GM18517 (cell line): ENCODE measurements at regions not wholly inside any gene's neighbourhood (a gene's known extent, or its start where the extent isn't known, plus 50 kb on each side); places are given as distances from the start of the nearest gene placed in this dataset.
"Not testable (repeated sequence)": the region's sequence is repeated elsewhere in the genome, so short reads cannot be mapped to it uniquely, and the experiment has no call there.

Experiments used
- ATAC-seq: cut with Tn5 transposase; IDR thresholded peaks from one replicate; pipeline ENCODE4 v1.9.1; 2021; ENCODE audit warnings: mild to moderate bottlenecking, moderate library complexity; ENCODE audit not compliant: unreplicated experiment

DNA sequence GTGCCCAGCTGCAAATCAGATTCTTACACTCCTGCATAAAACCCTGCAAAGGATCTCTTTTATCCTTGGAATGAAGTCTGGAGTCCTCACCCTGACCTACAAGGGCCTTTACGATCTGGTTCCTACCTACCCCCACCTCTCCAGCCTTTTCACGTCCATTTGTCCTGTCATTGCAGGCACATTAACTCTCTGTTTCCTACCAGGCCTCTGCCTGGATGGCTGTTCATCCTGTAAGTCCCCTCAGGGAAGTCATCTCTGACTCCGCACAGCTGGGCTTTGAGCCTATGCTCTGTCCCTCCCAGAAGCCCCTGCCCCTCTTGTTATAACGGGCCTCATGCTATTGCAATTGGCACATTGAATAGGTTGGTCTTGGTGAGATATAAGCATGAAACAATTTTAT, 96.8 kb upstream of the USP24 start:
- no peak for ATAC-seq

DNA sequence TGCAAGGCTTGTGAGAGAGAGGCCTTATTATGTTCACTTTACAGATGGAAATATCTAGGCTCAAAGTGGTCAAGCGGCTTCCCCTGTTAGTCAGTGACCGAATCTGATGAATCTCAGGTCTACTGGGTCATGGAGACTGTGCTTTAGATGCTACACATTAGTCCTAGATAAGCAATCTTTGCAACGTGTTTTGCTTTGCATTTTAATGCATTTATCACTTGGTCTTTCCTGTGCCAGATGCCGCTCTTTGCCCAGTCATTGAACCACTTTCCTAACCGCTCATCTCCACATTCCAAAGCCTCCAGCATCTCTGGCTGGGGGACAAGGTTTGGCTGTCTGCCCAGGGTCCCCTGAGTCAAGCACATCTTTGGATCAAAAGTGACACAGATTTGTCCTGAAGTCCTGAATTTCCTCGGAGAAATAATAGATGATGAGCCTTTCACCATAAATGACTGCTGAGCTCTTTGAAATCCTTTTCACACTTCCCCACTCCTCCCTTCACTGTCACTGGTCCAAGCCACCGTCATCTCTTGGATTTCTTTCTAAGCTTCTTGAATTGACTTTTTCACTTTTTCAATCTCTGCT, 96.0 kb upstream of the USP24 start:
- ATAC-seq: no peak

DNA sequence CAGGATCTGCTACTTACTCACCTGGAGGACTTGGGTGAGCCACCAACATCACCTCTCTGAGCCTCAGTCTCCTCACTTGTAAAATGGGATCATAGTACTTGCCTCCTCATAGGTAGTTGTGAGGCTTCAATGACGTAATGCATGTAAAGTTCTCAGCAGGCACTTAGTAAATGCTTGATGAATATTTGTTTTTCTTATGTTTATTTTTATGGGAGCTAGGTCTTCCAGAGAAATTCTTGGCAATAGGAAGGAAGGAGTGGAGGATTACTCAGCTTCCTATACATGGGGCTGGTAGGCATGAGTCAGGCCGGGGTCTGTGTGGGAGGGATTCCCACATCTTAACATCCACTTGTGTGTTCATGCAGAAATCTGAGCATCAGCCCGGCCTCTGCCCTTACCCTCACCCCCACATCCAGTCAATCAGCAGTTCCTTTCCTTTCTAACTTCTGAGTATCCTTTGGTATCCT, 95.4 kb upstream of the USP24 start:
- ATAC-seq: no peak

DNA sequence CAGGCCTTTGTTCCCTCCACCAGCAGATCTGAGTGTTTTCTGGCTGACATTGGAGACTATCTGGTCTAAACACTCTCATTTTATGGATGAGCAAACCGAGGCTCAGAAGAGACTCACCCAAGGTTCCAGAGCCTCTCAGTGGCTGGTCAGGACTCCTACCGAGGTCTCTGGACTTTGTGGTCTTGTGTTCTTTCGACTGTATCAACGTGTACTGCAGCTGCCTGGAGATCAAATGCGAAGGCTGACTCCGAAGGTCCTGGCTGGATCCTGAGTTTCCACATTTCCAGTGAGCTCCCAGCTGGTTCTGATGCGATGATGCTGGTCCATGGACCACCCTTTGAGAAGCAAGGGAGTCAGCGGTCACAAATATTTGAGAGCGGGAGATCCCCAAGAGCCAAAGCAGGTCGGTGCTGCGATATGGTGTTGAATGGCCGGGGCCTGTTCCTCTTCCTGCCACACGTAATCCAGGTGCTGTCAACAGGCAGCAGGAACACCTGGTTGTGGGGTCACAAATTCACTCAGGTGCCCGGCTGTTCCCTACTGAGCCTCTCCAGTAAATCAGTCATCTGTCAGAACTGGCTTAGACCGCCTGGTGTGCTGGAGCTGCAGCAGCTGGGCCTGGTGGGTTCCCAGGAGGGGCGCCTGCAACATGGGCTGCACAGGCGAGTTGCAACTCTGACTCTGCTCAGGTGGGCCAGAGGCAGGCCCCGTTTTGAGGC, 94.8 kb upstream of the USP24 start:
- no peak for ATAC-seq

DNA sequence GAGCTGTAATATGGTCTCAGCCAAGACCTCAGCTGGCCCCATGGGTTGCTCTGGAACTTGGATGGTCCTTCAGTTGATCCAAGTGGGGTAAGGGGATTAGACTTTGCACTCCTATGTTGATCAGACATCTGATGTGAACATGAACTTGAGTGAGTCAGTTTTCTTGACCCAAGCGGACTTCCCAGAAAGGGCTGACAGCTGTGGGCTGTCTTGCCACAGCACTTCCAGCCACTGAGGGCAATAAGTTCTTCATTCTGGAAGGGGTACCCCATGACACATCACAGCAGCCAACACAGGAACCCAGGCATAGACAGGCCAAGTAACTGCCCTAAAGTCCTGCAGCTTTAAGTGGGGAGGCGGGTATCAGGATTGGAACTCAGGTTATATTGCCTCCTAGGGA, 93.9 kb upstream of the USP24 start:
- ATAC-seq: no peak

DNA sequence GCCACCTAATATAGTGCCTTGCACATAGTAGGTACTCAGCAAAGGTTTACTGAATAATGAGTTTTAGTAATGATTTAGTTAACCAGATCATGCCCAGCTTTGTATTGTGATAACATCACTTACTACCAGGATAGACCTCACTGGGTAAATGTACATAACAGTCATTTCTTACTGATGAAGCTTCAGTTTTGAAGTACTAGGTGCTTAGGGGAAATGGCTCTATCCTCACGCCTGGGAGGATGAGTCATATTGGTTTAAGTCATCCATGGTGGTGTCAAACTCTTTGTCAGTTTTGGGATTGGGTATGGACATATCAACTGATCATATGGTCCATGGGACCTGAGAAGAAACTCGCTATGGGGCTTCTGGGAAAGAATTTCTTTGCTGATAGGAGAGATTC, 90.6 kb upstream of the USP24 start:
- ATAC-seq: no peak

DNA sequence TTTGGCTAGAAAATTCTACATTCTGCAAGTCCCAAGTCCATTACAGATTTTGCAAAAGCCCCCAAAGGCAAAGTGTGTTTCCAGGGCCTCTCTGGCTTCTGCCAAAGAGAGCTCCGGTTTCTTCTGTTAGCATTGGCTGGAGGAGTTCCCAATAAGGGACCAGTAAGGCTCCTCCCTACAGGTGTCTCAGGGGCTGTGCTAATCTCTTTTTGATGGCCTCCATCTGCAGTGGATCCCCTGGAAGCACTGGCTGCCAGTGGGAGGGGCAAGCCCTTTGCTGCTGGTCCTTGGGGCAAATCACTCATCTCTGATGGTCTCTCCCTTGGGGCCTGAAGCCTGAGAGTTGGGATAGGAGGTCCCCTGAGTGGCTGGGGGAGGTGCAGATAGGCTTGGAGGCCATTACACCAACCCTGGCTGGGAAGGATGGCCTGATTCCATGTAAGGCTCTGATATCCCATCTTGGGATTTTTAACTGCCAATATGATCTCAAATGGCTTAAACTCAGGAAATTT, 89.1 kb upstream of the USP24 start:
- ATAC-seq: no peak

DNA sequence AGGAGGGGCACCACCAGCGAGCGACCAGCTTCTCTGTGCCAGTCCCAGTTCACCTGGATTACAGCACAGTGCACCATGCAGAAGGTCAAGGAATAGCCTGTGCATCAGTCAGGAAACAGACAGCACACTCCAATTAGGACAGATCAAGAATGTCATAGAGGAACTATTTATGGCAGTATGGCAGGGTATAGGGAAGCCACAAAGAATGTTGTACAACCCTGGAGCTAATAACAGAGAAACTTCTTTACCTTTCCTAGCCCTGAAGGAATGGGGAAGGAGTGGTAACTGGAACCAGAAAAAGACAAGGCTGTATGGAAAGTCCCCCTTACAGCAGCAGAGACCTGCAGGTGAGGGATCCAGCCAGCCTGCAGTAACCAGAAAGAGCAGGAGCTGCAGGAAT, 87.8 kb upstream of the USP24 start:
- ATAC-seq: no peak

DNA sequence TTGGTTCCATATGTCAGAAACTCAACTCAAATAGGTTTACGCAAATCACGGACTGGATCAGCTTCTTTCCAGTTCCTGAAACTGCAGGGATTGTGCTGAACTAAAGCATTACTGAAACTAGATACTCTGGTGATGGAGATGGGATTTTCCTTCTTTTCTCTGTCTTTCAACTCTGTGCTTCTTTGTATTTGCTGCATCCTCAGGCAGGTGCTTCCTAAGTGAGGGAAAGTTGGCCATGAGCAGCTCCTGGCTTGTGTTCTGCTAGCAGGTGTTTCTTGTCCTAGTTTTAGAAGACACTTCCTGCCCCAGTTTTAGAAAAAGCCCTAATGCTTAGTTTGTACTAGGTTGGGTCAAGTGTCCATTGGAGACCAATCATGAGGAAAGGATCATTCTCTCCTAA, 86.7 kb upstream of the USP24 start:
- no peak for ATAC-seq

DNA sequence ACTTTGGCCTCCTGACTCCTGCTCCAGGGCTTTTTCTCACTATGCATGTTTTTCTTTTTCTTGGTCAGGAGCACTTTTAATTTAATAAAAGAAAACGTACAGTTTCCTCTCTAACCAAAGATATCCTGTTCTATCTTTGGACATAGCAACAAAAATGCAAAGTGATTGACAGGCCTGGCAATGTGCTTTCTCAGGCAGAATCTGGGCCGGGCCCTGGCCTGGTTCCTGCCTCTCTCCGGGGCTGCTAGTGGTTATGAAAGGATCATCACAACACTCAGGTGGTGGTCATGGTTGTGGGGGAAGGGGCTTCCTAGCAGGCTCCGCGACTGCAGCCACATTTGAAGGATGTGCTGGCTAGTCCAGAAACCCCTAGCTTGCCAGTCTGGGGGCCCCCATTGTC, 85.8 kb upstream of the USP24 start:
- no peak for ATAC-seq

DNA sequence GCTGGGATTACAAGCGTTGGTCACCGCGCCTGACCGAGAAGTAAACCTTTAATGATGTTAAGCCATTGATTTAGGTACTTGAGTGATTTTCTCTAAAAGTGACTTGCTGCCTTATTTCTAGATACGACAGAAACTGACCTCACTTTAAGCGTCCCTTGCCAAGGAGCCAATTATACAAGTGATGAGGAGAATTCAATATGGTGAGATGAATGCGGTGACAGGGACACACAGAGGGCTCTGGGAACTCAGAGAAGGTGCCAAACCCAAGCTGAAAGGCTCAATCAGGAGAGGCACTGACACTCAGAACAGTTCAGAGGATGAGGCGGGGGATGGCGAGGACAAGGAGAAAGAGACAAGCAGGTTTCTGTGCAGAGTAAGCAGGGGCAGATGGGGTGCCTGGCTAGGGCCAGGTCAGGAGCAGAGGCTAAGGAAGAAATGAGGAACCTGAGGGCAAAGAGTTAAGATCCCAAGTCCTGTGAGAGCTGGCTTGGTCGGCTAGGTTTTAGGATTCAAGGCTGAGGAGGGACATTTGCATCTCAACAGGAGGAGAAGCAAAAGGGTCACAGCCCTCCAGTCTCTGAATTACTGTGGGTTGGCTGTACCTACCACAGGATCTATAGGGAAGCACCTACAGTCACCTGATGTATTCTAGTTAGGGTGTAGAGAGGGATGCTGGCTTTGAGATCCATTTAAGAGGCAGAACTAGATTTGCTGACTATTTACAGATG, 83.2 kb upstream of the USP24 start:
- ATAC-seq: no peak

DNA sequence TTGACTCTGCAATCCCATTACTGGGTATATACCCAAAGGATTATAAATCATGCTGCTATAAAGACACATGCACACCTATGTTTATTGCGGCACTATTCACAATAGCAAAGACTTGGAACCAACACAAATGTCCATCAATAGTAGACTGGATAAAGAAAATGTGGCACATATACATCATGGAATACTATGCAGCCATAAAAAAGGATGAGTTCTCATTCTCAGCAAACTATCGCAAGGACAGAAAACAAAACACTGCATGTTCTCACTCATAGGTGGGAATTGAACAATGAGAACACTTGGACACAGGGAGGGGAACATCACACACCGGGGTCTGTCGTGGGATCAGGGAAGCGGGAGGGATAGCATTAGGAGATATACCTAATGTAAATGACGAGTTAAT, 81.1 kb upstream of the USP24 start:
- not testable (repeated sequence) for ATAC-seq

DNA sequence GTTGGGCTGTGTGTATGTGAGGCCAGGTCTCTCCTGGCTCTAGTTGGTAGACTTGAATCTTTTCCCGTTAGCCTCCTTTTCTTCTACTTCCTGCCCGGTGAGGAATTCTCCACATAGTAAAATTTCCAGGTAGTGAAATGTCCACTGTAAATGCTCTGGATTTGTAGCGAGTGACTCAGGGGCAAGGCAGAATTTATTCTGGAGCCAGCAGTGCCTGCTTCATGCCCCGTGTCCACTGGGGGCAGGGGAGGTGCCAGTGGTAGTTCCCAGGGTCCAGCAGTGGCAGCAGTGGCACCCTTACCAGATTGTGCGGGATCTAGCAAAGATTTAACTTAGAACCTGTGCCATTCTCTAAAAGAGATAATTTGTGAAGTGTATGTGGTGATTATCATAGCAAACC, 74.5 kb upstream of the USP24 start:
- ATAC-seq: no peak

DNA sequence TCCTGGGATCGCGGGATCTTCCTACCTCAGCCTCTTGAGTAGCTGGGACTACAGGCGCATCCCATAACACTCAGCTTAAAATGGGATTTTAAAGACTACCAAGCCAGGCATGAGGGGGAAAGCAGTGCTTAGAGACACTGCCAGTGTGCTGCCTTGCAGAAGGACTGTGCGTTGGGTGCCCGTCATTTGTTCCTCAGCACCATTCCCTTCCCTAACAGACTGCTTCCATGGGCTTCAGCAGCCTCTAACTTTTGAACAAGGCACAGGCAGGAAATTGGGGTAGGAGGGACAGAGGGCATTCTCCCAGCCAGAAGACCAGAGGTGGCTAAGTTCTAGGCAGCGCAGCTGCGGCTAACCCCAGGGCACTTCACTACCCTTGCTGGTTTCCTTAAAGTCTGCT, 73.9 kb upstream of the USP24 start:
- no peak for ATAC-seq

DNA sequence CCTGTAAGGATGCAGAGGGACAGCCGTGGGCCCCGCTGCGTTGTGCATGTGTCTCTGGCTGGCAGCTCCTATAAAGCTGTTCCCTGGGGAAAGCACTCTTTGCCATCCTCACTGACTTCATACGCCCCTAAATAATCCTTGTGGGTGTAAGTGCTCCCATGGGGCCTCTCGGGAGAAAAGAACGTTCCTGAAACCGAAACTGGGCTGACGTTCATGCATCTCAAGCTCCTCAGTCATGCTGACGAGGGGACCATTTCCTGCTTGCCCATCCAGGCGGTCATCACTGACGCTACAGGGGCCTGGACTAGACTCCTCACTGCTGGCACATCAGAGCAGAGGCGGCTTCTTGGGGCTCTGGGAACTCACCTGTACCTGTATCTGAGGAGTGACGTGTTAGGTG, 73.1 kb upstream of the USP24 start:
- ATAC-seq: peak; percentile 83

DNA sequence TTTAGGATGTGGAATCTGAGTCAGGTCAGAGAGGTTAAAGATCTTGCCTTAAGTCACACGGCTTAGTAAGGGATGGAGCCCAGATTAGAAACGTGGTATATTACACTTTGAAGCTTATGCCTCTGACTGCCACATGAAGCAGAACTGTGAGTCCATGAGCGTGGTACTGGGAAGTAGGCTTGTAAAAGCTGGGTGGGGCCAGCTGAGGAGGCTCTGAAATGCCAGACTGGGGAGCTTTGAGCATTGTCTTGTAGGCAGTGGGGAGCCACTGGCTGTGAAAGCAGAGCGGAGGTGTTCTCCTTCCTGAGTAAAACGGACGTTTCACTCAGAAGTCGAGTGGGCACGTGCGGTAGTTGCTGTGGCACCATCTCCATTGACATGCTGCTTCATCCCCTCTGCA, 72.6 kb upstream of the USP24 start:
- ATAC-seq: peak; percentile 47

DNA sequence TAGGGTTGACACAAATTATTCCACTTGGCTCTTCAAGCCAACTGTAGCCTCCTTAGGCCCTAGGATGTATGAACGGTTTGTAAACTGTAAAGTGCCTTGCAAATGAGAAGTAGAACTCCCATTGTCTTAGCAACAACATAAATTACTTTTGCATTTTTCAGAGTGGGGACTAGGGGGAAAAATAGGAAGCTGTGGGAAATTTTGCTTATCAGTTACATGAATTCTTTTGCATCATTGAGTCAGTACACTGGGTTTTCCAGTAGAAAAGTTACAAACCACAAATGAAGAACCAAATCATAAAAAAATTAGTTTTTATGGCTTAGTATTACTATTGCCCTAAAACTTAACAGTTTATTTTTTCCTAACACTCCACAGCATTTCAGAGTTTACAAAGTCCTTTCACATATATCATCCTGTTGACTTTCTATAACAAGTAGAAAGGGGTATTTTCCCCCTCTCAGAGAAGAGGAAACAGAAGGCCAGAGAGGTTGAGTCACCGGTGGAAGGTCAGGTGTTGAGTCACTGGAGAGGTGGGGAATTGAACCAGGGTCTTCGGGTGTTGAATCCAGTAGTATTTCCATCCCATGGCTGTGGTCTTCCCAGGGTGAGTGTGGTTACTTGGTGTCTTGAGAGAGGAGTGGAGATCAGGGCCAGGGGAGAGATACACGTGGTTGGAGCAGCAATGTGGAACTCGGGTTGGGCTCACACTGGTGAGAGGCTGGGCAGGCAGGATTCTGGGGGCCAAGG, 71.9 kb upstream of the USP24 start:
- ATAC-seq: no peak

DNA sequence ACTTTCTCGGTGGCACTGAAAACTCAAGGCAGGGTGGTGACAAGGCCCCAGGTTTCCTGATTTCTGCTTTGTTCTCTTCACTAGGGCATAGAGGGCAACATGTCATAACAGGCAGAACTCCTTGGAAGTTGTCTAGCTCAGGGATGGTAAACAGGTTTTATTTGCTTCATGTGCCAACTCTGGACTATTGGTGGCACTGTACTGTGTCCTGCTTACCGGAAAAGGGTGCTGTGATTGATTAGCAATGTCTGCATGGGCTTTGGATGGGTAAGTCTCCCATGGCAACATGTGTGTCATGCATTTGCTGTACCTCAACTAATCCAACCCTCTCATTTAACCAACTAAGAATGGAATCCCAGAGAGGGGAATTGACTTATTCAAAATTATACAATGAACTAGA, 70.7 kb upstream of the USP24 start:
- ATAC-seq: no peak

DNA sequence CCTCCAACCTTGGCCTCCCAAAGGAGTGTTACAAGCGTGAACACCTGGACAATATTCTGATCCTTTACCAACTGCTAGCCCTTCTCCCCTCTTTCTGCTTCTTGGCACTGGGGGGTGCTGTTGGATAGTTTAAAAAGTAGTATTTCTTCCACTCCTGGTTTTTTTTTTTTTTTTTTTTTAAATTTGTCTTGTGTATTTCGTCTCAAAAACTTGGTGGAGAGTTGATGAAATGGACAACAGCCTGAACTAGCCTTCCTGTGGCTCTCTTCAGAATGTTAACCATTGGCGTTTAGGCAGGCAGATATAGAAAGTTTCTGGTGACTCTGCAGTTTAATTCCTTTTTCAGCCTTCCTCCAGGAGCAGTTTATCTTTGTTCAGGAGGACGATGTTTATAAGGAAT, 69.7 kb upstream of the USP24 start:
- no peak for ATAC-seq

DNA sequence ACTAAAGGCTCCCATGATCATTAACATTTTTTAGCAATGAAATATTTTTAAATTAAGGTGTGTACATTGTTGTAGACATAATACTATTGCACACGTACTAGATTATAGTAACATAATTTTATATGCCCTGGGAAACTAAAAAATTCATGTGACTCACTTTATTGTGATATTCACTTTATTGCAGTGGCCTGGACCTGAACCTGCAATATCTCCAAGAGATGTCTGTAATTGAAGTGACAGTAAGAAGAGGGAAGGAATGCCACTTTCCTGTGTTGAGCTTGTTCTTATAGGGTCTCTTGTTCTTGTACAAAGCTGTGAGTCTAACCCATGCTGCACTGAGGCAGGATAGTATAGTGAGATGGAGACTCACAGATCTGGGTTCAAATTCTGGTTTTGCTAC, 66.9 kb upstream of the USP24 start:
- no peak for ATAC-seq

DNA sequence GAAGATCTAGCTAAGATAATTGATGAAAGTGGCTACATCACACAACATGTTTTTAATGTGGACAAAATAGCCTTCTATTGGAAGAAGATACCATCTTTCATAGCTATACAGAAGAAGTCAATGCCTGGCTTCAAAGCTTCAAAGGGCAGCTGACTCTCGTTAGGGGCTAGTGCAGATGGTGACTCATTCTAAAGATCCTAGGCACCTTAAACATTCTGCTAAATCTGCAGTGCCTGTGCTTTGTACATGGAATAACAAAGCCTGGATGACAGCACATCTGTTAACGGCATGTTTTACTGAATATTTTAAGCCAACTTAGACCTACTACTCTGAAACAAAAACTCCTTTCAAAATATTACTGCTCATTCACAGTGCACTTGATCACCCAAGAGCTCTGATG, 65.6 kb upstream of the USP24 start:
- ATAC-seq: no peak
